ENCODE measurements at regions not wholly inside any gene's neighbourhood (a gene's known extent, or its start where the extent isn't known, plus 50 kb on each side); places are given as distances from the start of the nearest gene placed in this dataset.

GRCh38 chr6:14190191-14190928 is 72.8 kb downstream of the CD83 start:
- TF ChIP-seq EP300 (IDR thresholded peaks at IDR 0.05) (no peak), CTCF (IDR thresholded peaks at IDR 0.05) (no peak), POLR2A (IDR thresholded peaks at IDR 0.05) (no peak)
